A172 (cell line): ENCODE measurements at regions not wholly inside any gene's neighbourhood (a gene's known extent, or its start where the extent isn't known, plus 50 kb on each side); places are given as distances from the start of the nearest gene placed in this dataset.

Source experiments
- DNase-seq: peaks from one replicate; pipeline ENCODE4 v3.0.0-alpha.2; 2015; ENCODE audit warnings: low spot score

GRCh38 chr3:153973722-153974265, 147.4 kb upstream of the ARHGEF26 start:
- DNase-seq = no peak

DNA sequence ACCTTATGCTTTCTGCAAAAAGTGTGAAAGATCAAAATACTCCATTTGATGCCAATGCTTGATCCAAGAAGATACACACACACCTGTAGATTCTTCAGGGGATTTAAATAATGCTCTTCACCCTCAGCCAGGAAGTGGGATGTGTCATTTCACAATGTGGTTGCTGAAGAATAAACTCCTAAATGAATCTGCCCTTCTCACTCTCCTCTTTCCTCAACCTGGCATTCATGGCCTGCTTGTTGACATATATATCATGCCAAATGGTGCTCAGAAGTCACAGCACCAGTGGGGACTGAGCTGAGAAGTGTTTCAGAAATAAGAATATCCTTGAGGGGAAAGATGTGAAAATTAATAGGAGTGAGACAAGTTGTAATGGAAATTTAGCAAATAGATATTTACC, 146.6 kb upstream of the ARHGEF26 start:
- no peak for DNase-seq

DNA sequence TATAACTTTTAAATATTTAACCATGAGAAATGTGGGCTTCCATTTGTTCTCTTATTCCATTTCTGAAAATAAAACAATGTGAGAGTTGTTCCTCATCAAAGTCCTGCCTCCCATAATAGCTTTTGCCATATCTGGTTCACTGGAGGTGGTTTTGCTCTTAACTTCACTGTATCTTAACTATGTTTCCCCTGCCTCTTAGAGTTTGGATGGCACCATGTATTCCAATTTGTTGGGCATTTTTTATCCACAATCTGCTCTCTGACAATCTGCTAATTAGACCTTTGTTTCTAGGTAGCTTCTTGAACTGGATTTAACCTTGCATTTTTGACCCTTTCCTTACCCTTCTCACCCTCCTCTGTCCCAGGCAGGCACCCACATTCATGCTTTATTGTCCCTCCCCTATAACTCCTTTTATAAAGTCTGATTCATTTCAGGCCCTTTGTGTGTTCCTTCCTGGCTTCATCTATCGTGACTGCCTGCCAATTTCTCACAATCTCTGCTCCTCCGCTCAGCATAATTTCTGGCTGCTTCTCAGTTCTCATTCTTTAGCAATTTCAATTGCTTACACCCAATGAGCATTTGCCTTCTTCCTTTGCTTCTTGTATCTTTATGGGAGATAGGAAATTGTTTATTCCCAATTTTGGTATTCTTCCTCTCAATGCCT, 144.2 kb upstream of the ARHGEF26 start:
- DNase-seq = no peak

- DNase-seq = no peak
Measured at GRCh38 chr3:153978006-153978405, 143.2 kb upstream of the ARHGEF26 start.

DNA sequence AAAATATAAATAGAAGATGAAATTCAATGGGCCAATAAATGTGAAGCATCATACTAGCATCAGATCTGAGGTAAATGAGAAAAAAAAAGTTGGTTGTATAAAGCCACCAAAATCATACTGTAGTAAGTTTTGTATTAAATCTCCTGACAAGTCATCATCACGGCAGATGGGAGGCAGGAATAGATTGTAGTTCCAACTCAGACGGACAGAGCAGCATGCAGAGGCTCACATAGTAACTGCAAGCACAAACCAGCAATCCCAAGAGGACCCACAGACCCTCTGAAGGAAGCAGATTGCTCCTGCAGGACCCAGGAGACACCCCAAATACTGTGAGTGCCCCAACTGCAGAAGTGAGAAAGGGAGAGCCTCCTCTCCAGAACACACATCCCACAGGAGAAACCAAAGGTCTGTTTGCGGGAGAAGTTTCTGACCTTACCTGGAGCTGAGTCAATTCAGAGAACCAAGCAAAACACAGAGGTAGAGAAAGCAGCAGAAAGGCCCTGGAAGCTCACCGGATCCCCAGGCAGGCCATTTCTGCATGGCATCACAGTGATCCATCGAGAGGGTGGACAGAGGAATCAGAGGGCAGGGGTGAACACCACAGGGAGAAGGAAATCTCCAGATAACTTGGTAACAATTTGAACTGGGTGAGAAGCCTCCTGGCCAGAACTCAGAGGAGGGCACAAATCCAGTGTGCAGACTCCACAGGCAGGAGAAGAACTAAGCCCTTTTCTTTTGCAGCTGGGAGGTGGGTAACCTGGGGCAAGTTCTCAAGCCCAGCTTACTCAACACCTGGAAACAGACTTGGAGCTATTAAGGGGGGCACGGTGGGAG, 141.6 kb upstream of the ARHGEF26 start:
- DNase-seq = no peak

DNA sequence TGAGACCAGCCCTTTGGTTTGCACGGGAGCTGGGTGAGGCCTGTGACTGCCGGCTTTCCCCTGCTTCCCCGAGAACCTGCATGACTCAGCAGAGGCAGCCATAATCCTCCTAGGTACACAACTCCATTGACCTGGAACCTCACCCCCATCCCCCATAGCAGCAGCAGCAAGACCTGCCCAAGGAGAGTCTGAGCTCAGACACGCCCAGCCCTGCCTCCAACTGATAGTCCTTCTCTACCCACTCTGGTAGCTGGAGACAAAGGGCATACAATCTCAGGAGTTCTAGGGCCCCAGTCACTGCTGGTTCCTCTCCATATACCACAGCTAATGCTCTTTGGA, 141.0 kb upstream of the ARHGEF26 start:
- no peak for DNase-seq

DNA sequence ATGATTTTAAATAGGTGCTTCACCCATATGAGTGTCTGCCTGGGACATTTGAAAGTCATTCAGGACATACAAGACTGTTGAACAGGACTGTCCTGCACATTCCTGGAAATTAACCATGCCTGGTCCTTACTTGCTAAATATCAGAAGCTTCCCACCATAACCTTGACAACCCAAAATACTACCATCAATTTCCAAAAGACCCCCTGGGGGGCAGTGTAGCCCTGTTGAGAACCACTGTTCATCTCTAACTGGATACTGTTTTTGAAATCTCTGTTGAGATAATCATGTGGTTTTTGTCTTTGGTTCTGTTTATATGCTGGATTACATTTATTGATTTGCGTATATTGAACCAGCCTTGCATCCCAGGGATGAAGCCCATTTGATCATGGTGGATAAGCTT, 123.8 kb upstream of the ARHGEF26 start:
- DNase-seq = peak; percentile 14

DNA sequence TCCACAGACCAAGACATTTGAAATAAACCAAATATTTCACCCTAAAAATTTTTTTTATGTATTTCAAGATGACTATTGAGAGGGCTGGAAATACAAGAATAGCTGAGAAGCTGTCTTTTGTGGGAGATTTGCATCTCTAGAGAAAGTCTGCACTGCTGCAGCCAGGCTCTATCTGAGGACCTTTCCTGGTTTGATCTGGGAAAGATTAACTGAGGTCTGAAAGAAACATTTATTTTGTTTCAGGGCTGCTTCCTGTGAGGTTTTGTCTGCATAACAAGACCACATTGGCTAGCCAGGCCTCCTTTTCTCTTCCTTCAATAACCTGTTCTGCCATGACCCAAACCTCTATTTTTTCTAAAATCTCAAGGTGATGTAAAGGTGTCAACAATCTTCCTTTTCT, 117.5 kb upstream of the ARHGEF26 start:
- DNase-seq = no peak

- no peak for DNase-seq
Measured at GRCh38 chr3:154011036-154011435, 110.2 kb upstream of the ARHGEF26 start.

DNA sequence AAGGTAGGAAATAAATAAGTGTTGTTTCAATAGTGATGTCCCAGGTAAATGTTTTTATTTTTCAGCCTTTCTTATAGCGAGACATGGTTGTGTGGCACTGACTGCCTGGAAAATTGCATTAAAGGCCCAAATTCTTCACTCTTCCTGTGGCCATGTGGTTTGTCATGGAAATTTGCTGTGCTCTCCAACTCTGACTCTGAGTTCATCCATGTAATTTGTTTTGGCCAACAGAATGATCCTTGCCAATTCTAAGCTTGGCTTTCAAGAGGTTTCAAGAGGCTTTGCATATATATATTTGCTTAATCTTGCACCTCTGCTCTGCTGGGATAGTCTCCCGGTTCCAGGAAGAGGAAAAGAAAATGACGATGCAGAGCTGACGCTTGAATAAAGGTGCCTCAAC, 107.5 kb upstream of the ARHGEF26 start:
- DNase-seq = no peak

- no peak for DNase-seq
Measured at GRCh38 chr3:154015307-154015706, 105.9 kb upstream of the ARHGEF26 start.

DNA sequence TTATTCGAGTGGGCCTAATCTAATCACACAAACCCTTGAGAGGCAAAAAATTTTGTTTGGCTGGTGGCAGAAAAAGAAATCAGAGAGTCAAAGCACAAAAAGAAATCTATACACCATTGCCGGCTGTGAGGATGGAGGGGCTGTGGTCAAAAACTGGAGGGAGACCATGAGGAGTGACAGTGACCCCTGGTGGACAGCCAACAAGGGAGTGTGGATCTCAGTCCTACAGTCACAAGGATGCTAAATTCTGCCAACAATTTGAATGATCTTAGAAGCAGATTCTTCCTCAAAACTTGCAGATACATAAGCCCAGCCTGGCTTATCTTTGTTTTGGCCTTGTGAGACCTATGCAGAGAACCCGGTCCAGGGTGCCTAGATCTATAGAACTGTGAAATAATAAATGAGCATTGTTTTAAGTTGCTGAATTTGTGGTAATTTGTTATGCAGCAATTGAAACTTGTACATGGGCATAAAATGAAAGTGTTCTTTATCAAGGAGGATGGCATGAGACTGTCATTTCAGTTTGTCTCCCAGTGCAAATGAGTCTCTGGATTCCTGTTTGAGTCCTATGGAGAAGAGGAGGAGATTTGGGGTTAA, 103.0 kb upstream of the ARHGEF26 start:
- DNase-seq = peak; percentile 49

GRCh38 chr3:154022606-154023005, 98.6 kb upstream of the ARHGEF26 start:
- DNase-seq = no peak

DNA sequence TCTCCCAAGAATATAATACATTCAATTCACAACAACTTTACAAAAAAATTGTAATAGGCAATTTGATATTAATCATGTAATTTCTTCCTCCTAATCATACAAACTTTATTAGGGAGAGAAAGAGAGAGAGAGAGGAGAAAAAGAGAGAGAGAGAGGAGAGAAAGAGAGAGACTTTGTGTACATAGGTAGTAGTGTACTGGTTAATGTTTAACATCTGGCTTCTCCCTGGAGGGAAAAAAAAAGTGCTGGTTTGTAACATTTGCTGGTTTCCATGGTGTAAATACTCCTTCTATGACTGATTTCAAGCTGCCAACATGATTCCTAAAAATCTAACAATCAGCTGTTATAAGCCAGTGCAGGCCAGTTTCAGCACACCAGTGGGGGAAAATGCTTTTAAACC, 98.0 kb upstream of the ARHGEF26 start:
- DNase-seq = no peak

DNA sequence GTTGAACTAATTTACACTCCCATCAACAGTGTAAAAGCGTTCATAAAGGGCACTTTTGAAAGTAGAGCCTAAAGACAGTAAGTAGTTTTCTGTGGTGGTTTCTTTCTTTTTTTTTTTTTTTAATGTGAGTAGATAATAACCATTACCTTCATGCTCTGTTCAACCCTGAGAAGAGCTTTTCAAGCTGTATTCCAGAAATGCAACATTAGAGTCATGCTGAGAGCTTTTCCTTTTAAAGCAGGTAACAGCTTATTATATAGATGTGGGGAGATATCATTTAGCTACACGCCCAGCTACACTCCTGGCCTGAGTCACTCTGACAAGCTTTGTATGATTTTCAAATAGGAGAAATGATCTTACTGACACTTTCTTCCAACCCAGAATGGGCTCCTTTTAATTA, 96.2 kb upstream of the ARHGEF26 start:
- no peak for DNase-seq

- no peak for DNase-seq
Measured at GRCh38 chr3:154029926-154030325, 91.3 kb upstream of the ARHGEF26 start.

DNA sequence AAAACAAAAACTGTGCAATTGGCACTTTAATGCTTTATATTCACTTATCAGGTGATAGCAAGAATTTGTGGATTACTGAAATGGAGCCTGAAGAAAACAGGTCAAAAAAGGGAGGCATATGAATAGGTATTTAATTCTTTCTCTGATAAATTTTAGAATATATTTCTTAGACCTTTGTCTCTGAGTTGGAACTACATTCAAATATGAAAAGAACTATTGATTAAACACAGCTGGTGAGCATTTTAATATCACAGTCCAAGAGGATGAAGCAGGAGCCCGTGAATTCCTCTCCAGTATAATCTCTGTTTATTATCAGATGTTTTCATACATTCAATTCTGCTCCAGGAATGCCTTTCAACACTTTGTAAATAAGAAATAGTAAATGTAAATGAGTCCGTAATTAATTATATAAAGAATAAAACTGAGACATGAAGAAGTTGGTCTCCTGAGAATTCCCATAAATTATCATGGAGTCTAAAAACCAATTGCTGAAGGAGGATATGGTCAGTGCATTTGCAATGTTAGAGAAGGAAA, 86.3 kb upstream of the ARHGEF26 start:
- DNase-seq = no peak

DNA sequence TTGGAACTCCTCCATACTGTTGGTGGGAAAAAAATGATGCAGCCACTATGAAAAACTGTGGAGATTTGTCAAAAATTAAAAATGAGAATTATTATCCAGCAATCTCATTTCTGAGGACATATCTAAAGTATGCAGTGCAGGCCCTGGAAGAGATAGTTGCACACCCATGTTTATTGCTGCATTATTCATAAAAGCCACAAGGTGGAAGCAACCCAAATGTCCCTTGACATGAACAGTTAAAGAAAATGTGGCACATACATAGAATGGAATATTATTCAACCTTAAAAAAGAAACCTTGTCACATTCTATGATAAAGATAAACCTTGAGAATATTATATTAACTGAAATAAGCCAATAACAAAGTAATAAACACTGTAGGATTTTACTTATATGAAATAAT, 80.9 kb upstream of the ARHGEF26 start:
- DNase-seq = peak; percentile 29

DNA sequence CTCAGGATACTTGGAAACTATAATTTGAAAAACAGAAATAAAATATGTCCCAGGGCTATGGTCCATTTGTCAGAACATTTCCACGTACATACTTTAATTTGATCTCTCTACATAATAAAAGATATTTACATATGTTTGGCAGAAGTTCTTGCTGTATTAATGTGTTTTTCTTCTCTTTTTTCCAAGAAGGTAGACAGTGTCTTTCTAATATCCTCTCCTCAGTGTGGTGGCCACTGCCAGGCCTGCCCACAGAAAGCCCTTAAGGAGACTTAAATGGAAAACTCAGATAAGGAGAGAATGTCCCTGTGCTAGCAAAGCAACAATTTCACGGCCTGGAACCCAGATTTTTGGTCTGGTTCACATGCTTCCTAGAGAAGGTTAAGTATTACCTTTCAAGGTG, 76.5 kb upstream of the ARHGEF26 start:
- no peak for DNase-seq

DNA sequence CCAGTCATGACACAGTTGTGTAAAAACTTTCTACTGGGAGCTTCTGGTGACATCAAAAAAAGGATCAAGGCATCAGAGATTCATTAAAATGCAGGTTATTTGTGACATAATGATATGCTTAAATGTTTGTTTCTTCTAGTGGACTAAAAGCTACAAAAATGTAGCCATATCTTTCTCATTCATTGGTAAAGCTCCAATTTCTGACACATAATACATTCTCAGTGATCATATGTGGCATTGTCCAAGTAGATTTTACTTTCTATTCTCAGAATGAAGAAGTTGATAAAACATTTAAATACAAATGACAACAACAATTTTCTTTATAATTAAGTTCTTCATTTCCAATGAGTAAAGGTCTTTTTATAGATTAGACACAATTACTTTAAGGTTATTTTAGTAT, 71.0 kb upstream of the ARHGEF26 start:
- no peak for DNase-seq

- peak; percentile 6 for DNase-seq
Measured at GRCh38 chr3:154050766-154051165, 70.4 kb upstream of the ARHGEF26 start.

DNA sequence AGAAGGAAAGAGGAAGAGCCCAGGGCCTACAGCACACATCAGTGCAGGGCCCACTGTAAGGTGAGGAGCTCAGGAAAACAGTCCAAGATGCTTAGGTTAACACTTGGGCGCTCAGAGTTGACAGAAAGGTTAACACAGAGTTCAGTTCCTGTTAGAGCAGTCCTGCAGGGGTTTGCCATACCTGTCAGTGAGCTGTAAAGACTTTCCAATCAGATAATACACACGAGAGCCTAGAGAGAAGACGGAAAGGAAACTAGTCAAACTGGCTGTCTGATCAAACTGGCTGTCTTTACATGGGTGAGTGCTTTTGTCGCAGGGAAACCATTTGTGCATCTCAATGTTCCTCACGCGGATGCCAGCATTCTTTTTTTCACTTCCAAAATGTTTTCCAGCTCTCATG, 61.4 kb upstream of the ARHGEF26 start:
- DNase-seq = no peak
